ENCODE measurements at regions not wholly inside any gene's neighbourhood (a gene's known extent, or its start where the extent isn't known, plus 50 kb on each side); places are given as distances from the start of the nearest gene placed in this dataset.

GRCh38 chr4:13180701-13181100, 303.4 kb downstream of the RAB28 start:
- no peak for DNase-seq

GRCh38 chr4:13178621-13179020, 305.5 kb downstream of the RAB28 start:
- no peak for DNase-seq

GRCh38 chr4:13176741-13177142, 307.4 kb downstream of the RAB28 start:
- DNase-seq: no peak

- no peak for DNase-seq
These were observed 309.2 kb downstream of the RAB28 start for GRCh38 chr4:13174926-13175325.

- DNase-seq: no peak
These were observed 310.1 kb downstream of the RAB28 start for GRCh38 chr4:13174001-13174400.

GRCh38 chr4:13171292-13172057, 312.7 kb downstream of the RAB28 start:
- DNase-seq: no peak

- DNase-seq: no peak
These were observed 314.2 kb downstream of the RAB28 start for GRCh38 chr4:13169731-13170525.

GRCh38 chr4:13168326-13168725, 315.8 kb downstream of the RAB28 start:
- no peak for DNase-seq

- no peak for DNase-seq
These were observed 317.9 kb downstream of the RAB28 start for GRCh38 chr4:13166214-13166613.

- no peak for DNase-seq
These were observed 319.3 kb downstream of the RAB28 start for GRCh38 chr4:13164783-13165331.

- no peak for DNase-seq
These were observed 321.3 kb downstream of the RAB28 start for GRCh38 chr4:13162886-13163285.

GRCh38 chr4:13160920-13161319, 323.2 kb downstream of the RAB28 start:
- DNase-seq: no peak

GRCh38 chr4:13159041-13159620, 325.0 kb downstream of the RAB28 start:
- no peak for DNase-seq

GRCh38 chr4:13151194-13151593, 332.9 kb downstream of the RAB28 start:
- DNase-seq: no peak

- DNase-seq: no peak
These were observed 340.7 kb downstream of the RAB28 start for GRCh38 chr4:13143222-13144070.

- DNase-seq: no peak
These were observed 341.4 kb downstream of the RAB28 start for GRCh38 chr4:13142726-13143125.

- DNase-seq: no peak
These were observed 341.9 kb downstream of the RAB28 start for GRCh38 chr4:13142191-13142590.

- DNase-seq: no peak
These were observed 346.8 kb downstream of the RAB28 start for GRCh38 chr4:13137390-13137789.

- DNase-seq: no peak
These were observed 350.4 kb downstream of the RAB28 start for GRCh38 chr4:13133700-13134099.

GRCh38 chr4:13130848-13131247, 353.3 kb downstream of the RAB28 start:
- DNase-seq: no peak

GRCh38 chr4:13129095-13129494, 355.0 kb downstream of the RAB28 start:
- no peak for DNase-seq
